GM13976 (cell line): ENCODE measurements at regions not wholly inside any gene's neighbourhood (a gene's known extent, or its start where the extent isn't known, plus 50 kb on each side); places are given as distances from the start of the nearest gene placed in this dataset.

ENCODE experiments used
- DNase-seq: peaks from one replicate; pipeline ENCODE4 v3.0.0; 2012; ENCODE audit warnings: low spot score
- in situ Hi-C: fragments of 300-500 bp; cut with MboI; formaldehyde crosslinking; loops from one replicate; pipeline ENCODE4 v1.12.0; 2022; ENCODE audit warnings: low sequenced_read_pairs, mixed read lengths, inconsistent platforms; ENCODE audit not compliant: unreplicated experiment
- TF ChIP-seq, protein P1 (sequence below): IDR thresholded peaks from 2 replicates; pipeline ENCODE4 v1.5.1; 2012; ENCODE audit warnings: borderline replicate concordance, mild to moderate bottlenecking; ENCODE audit not compliant: insufficient read depth; ENCODE audit errors: extremely low read depth, missing control alignments, control extremely low read depth

- TF ChIP-seq, protein P1, sequence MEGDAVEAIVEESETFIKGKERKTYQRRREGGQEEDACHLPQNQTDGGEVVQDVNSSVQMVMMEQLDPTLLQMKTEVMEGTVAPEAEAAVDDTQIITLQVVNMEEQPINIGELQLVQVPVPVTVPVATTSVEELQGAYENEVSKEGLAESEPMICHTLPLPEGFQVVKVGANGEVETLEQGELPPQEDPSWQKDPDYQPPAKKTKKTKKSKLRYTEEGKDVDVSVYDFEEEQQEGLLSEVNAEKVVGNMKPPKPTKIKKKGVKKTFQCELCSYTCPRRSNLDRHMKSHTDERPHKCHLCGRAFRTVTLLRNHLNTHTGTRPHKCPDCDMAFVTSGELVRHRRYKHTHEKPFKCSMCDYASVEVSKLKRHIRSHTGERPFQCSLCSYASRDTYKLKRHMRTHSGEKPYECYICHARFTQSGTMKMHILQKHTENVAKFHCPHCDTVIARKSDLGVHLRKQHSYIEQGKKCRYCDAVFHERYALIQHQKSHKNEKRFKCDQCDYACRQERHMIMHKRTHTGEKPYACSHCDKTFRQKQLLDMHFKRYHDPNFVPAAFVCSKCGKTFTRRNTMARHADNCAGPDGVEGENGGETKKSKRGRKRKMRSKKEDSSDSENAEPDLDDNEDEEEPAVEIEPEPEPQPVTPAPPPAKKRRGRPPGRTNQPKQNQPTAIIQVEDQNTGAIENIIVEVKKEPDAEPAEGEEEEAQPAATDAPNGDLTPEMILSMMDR, result no peak
- in situ Hi-C loops, result loop anchor here (10.0 kb wide), 2 partner anchors 105 to 655 kb away; no protein-coding TSS in a partner anchor
- DNase-seq, result no peak
Measured at GRCh38 chr11:128179512-128179911, 407.8 kb downstream of the ETS1 start.

DNA sequence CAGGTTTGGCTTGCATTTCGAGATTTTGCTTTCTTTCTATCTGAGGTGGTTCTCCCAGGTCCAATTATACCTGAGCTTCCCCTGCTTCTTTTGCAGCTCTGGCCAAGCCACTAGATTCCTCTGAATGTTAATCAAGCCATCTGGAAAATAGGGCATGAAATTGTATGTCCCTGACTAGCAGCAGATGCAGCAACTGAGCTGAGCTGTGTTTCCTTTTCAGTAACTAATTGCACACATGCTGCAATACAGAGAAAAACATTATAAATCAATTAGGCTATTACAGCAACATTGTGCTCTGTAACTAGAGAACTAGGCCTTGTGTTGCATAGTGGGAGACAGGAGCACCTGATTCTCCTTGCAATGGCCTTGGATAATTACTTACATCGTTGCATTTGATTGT is 408.3 kb downstream of the ETS1 start:
- in situ Hi-C loops, result loop anchor here (10.0 kb wide), 2 partner anchors 106 to 656 kb away; no protein-coding TSS in a partner anchor
- TF ChIP-seq, protein P1, result no peak
- DNase-seq, result no peak

GRCh38 chr11:128174465-128175291 is 412.7 kb downstream of the ETS1 start:
- in situ Hi-C loops, result loop anchor here (10.0 kb wide), 2 partner anchors 110 to 660 kb away; no protein-coding TSS in a partner anchor
- DNase-seq, result no peak
- TF ChIP-seq, protein P1, result no peak

DNA sequence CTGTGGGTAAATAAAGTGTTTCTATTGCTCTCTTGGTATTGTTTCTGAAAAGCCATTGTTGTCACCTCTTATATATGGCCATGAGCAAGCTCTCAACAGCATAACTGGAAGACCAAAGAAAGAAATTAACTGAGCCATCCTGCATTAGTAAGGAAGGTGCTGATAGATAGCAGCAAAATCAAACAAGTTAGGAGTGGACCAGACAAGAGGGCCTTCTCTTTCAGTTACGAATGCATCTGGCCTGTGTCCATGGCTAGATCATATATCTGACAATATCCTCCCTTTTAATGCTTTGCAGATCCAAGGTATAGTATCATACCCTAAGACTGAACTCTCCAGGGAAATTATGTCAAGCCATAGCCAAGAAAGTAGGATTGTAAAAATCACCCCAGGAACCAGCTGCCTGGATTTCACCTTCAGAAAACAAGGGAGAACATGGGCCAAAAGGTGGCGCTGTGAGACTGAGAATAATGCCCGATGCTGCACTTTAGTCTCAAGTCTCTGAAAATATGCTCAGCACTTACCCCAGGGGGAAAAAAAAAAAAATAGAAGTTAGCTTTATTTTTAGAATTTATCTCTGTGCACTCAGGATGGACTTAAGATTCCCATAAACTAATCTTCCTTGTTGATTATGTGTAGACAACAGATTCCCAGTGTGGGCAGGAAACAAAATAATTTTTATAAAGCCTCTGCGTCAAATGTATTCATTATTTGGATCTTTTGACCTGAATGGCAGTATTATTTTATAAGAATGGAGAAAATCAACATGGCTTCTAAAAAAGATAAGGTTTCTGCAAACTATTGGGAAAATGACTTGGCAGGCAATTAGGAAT is 415.1 kb downstream of the ETS1 start:
- peak; percentile 81 for DNase-seq
- in situ Hi-C loops, result loop anchor here (10.0 kb wide), 2 partner anchors 113 to 663 kb away; no protein-coding TSS in a partner anchor
- TF ChIP-seq, protein P1, result peak; percentile 73

DNA sequence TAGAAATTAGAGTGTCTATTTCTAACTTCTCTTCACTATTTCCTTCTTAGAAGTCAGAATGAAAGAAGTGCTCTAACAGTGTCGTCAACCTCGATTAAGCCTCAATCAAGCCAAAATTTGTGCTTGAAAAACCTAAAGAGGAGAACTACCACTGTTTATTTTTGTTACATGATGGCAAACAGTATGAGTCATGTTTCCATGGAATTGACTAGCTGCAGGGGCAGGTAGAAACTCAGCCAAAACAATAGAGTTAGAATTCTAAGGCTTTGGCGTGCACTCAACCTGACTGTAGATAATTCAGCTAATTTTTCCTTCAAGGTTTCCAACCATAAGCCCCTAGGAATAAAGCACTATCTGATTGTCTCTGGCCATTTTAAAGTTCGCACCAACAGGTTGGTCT is 415.9 kb downstream of the ETS1 start:
- in situ Hi-C loops, result loop anchor here (10.0 kb wide), 2 partner anchors 113 to 663 kb away; no protein-coding TSS in a partner anchor
- DNase-seq, result no peak
- TF ChIP-seq, protein P1, result no peak

DNA sequence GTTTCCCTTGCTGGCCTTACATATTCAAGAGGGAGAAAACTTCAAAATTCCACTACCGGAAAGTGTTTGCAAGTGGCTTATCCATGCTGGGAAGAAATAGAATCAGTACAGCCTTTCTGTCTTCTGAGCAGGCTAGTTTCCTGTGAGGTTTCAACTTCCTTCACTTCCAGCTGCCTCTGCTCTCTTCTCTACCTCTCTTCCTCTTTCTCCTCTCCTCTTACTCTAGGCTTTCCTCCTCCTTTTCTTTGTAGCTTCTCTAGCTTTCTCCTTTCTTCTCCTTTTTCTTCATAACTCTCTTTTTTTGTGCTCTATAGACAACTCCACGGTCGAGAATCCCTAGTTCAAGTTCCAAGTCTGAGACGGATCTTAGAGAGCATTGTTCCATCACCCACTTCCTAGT is 421.8 kb downstream of the ETS1 start:
- TF ChIP-seq, protein P1, result no peak
- no peak for DNase-seq
- in situ Hi-C loops, result loop anchor here (5.0 to 10.0 kb wide), 2 partner anchors 131 to 467 kb away; no protein-coding TSS in a partner anchor
